ENCODE measurements at regions not wholly inside any gene's neighbourhood (a gene's known extent, or its start where the extent isn't known, plus 50 kb on each side); places are given as distances from the start of the nearest gene placed in this dataset.
A peak's percentile ranks its signal among the peaks of the same experiment; 100 is the strongest.

GRCh38 chr6:140897804-140898573 is 1234.7 kb upstream of the GJE1 start (continued):
- TF ChIP-seq L3MBTL2 (IDR thresholded peaks at IDR 0.05) (no peak), HDAC2 (IDR thresholded peaks at IDR 0.05) (0 out of 2 replicates have a peak, but pooled peaks have one; percentile 11), PHF21A (IDR thresholded peaks at IDR 0.05; ENCODE audit: borderline replicate concordance, low read depth) (no peak), POLR3G (IDR thresholded peaks at IDR 0.05; ENCODE audit: extremely low read depth, insufficient read length, insufficient replicate concordance) (no peak), DIDO1 (tag; IDR thresholded peaks at IDR 0.05; ENCODE audit: low read depth) (no peak), ZSCAN32 (CRISPR knock-in tag; IDR thresholded peaks at IDR 0.05) (no peak), ZNF224 (CRISPR knock-in tag; IDR thresholded peaks at IDR 0.05) (no peak), NR1H2 (CRISPR knock-in tag; IDR thresholded peaks at IDR 0.05) (no peak), TRIM25 (IDR thresholded peaks at IDR 0.05; ENCODE audit: borderline replicate concordance) (no peak), ZBTB34 (CRISPR knock-in tag; IDR thresholded peaks at IDR 0.05) (no peak), TBP (optimal IDR thresholded peaks at IDR 0.05; ENCODE audit: low read depth, low read length) (no peak), PPARD (CRISPR knock-in tag; IDR thresholded peaks at IDR 0.05) (no peak), SUPT5H (IDR thresholded peaks at IDR 0.05) (peak; percentile 63), GABPA (tag; conservative IDR thresholded peaks at IDR 0.05; ENCODE audit: low read depth) (peak; percentile 72), NR2C1 (IDR thresholded peaks at IDR 0.05) (peak; percentile 81), NR2C1 (tag; IDR thresholded peaks at IDR 0.05) (peak; percentile 85), CTBP1 (IDR thresholded peaks at IDR 0.05; ENCODE audit: borderline replicate concordance) (no peak), MITF (IDR thresholded peaks at IDR 0.05) (no peak), ZNF12 (CRISPR knock-in tag; IDR thresholded peaks at IDR 0.05) (no peak), PHB (CRISPR knock-in tag; IDR thresholded peaks at IDR 0.05) (no peak)
- TF ChIP-seq, protein P1, sequence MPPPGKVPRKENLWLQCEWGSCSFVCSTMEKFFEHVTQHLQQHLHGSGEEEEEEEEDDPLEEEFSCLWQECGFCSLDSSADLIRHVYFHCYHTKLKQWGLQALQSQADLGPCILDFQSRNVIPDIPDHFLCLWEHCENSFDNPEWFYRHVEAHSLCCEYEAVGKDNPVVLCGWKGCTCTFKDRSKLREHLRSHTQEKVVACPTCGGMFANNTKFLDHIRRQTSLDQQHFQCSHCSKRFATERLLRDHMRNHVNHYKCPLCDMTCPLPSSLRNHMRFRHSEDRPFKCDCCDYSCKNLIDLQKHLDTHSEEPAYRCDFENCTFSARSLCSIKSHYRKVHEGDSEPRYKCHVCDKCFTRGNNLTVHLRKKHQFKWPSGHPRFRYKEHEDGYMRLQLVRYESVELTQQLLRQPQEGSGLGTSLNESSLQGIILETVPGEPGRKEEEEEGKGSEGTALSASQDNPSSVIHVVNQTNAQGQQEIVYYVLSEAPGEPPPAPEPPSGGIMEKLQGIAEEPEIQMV (tag; conservative IDR thresholded peaks at IDR 0.05; ENCODE audit: low read depth), result no peak
- TF ChIP-seq, protein P2, sequence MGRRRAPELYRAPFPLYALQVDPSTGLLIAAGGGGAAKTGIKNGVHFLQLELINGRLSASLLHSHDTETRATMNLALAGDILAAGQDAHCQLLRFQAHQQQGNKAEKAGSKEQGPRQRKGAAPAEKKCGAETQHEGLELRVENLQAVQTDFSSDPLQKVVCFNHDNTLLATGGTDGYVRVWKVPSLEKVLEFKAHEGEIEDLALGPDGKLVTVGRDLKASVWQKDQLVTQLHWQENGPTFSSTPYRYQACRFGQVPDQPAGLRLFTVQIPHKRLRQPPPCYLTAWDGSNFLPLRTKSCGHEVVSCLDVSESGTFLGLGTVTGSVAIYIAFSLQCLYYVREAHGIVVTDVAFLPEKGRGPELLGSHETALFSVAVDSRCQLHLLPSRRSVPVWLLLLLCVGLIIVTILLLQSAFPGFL (CRISPR knock-in tag; IDR thresholded peaks at IDR 0.05), result no peak

Measured in K562 (cell line).